Stimulated activated CD4-positive, alpha-beta T cell treated with anti-CD3 and anti-CD28 coated beads, Interleukin-1b, Interleukin-23, amount 100 ng/mL, for 24 hours (primary cell): ENCODE measurements at regions not wholly inside any gene's neighbourhood (a gene's known extent, or its start where the extent isn't known, plus 50 kb on each side); places are given as distances from the start of the nearest gene placed in this dataset.

Experiments used
- DNase-seq, 4 experiments: peaks; one replicate each; pipeline ENCODE4 v3.0.0-alpha.2; 2020; ENCODE audit warnings: low read depth in 4 of 4, low spot score in 1 of 4

GRCh38 chr14:65222440-65222858, 120.1 kb upstream of the MAX start:
- peak in 3 of 4 experiments; percentile 36 to 42 (median 37) for DNase-seq

GRCh38 chr14:65223636-65224035, 121.3 kb upstream of the MAX start:
- DNase-seq = no peak

- no peak for DNase-seq
These were observed 122.5 kb upstream of the MAX start for GRCh38 chr14:65224799-65225198.

GRCh38 chr14:65225299-65226159, 123.2 kb upstream of the MAX start:
- DNase-seq = no peak

GRCh38 chr14:65226824-65227604, 124.7 kb upstream of the MAX start:
- DNase-seq = no peak

GRCh38 chr14:65228436-65228835, 126.1 kb upstream of the MAX start:
- DNase-seq = no peak

- no peak for DNase-seq
These were observed 126.8 kb upstream of the MAX start for GRCh38 chr14:65228956-65229747.

GRCh38 chr14:65229748-65230728, 127.7 kb upstream of the MAX start:
- DNase-seq = no peak

- no peak for DNase-seq
These were observed 129.1 kb upstream of the MAX start for GRCh38 chr14:65231286-65231980.

- DNase-seq = no peak
These were observed 132.5 kb upstream of the MAX start for GRCh38 chr14:65234752-65235361.

- no peak for DNase-seq
These were observed 134.9 kb upstream of the MAX start for GRCh38 chr14:65237023-65237814.

- no peak for DNase-seq
These were observed 135.6 kb upstream of the MAX start for GRCh38 chr14:65237941-65238340.

- DNase-seq = no peak
These were observed 136.1 kb upstream of the MAX start for GRCh38 chr14:65238456-65238855.

- DNase-seq = no peak
These were observed 137.0 kb upstream of the MAX start for GRCh38 chr14:65239143-65239937.

GRCh38 chr14:65239938-65240296, 137.6 kb upstream of the MAX start:
- DNase-seq = no peak

GRCh38 chr14:65241125-65241752, 138.9 kb upstream of the MAX start:
- DNase-seq = no peak

- DNase-seq = no peak
These were observed 140.4 kb upstream of the MAX start for GRCh38 chr14:65242732-65243134.
